ENCODE measurements at regions not wholly inside any gene's neighbourhood (a gene's known extent, or its start where the extent isn't known, plus 50 kb on each side); places are given as distances from the start of the nearest gene placed in this dataset.

DNA sequence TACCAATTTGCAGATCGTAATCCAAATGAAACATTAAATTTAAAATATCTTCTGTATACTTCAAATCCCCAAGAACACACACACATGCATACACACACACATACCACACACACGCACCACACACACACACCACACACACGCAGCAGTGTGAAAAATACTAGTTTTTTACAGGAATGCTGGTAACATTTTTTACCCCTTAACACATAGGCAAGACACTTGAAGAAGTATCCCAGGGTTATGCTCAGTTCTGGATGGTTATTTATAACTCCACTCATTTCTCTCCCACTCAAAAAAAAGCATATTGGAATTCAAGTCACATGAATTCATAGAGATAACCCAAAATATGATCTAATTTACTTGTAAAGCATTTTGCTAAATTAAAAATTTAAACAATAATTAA, 325.5 kb upstream of the SLC7A11 start:
- Mint-ChIP-seq H3K27me3 (ENCODE audit: insufficient read depth) (no peaks in the 10 kb centered on the region), H3K4me1 (ENCODE audit: low read depth) (no peaks in the 10 kb centered on the region), H3K4me3 (no peak overlapping the region), H3K27ac (no peak overlapping the region), H3K36me3 (ENCODE audit: low read depth) (no peaks in the 10 kb centered on the region), H3K9me3 (no peaks in the 10 kb centered on the region)
- no peak for DNase-seq (ENCODE audit: low spot score)
- intact Hi-C loops (cut with micrococcal nuclease): no loop called here

DNA sequence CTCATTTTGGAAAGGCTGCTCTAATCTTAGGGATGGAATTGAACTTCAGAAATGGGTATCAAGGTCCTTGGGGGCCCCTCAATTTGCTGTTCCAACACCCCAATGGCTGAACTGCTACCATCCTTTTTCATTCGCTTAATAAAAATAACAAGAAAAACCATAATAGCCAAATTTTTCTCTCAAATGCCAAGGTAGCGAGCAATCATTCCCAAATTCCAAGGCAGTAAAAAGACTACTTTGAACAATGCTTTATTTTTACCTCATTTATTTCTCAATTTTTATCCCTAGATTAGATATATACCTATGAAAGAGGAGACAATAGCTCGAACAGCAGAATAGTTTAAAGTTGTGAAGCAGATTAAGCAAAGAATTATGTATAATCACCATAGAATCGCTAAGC, 323.4 kb upstream of the SLC7A11 start:
- H3K27me3 Mint-ChIP-seq (ENCODE audit: insufficient read depth): no peaks in the 10 kb centered on the region
- H3K9me3 Mint-ChIP-seq: no peaks in the 10 kb centered on the region
- H3K4me3 Mint-ChIP-seq: no peak overlapping the region
- H3K27ac Mint-ChIP-seq: no peak overlapping the region
- intact Hi-C loops (cut with micrococcal nuclease): no loop called here
- no peak for DNase-seq (ENCODE audit: low spot score)
- H3K36me3 Mint-ChIP-seq (ENCODE audit: low read depth): no peaks in the 10 kb centered on the region
- no peaks in the 10 kb centered on the region for H3K4me1 Mint-ChIP-seq (ENCODE audit: low read depth)

DNA sequence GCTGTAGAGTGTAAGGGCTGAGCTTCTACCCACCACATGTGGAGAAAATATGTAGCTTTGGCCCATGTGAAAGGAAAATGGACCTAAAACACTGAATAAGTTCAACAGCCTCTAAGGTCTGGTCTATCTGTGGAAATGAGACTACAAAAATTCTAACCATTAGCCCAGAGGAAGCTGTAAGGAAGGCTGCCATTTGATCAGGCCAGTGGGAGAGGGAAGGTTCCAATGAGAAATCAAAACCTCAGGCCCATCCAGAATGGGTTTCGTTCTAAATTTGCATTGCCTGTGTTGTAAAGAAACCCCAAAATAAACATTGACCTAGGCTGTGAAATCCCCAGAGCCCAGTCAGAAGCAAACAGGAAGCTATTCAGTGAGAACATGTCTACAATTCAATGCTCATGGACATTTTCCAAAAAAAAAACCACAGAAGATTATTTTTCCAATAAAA, 320.4 kb upstream of the SLC7A11 start:
- H3K4me3 Mint-ChIP-seq: no peak overlapping the region

DNA sequence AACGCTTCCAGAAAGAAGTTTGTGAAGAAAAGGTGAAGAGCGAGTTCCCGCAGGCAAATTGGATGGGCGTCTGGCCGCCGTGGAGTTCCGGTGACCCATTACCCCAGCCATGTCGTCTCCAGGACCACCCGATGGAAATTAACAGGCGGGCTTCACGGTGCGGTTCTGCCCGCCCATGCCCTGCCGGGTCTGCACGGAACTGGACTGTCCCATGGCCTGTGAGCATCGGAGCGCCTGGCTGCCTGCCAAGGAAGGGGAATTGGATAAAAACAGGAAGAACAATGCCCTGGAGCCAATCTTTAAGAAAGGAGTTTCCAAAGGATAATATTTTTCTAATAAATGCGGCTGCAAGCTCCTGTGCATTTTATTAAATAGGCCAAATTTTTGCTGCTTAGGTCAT, 319.8 kb upstream of the SLC7A11 start:
- no peak overlapping the region for H3K4me3 Mint-ChIP-seq
- H3K4me1 Mint-ChIP-seq (ENCODE audit: low read depth): no peaks in the 10 kb centered on the region
- H3K27ac Mint-ChIP-seq: no peak overlapping the region
- intact Hi-C loops (cut with micrococcal nuclease): no loop called here
- no peaks in the 10 kb centered on the region for H3K36me3 Mint-ChIP-seq (ENCODE audit: low read depth)
- DNase-seq (ENCODE audit: low spot score): no peak
- no peaks in the 10 kb centered on the region for H3K9me3 Mint-ChIP-seq
- H3K27me3 Mint-ChIP-seq (ENCODE audit: insufficient read depth): no peaks in the 10 kb centered on the region

More for the DNA sequence above, 320.4 kb upstream of the SLC7A11 start:
- no peak for DNase-seq (ENCODE audit: low spot score)
- Mint-ChIP-seq H3K27ac (no peak overlapping the region), H3K36me3 (ENCODE audit: low read depth) (no peaks in the 10 kb centered on the region), H3K4me1 (ENCODE audit: low read depth) (no peaks in the 10 kb centered on the region), H3K9me3 (no peaks in the 10 kb centered on the region), H3K27me3 (ENCODE audit: insufficient read depth) (no peaks in the 10 kb centered on the region)
- intact Hi-C loops (cut with micrococcal nuclease): no loop called here

DNA sequence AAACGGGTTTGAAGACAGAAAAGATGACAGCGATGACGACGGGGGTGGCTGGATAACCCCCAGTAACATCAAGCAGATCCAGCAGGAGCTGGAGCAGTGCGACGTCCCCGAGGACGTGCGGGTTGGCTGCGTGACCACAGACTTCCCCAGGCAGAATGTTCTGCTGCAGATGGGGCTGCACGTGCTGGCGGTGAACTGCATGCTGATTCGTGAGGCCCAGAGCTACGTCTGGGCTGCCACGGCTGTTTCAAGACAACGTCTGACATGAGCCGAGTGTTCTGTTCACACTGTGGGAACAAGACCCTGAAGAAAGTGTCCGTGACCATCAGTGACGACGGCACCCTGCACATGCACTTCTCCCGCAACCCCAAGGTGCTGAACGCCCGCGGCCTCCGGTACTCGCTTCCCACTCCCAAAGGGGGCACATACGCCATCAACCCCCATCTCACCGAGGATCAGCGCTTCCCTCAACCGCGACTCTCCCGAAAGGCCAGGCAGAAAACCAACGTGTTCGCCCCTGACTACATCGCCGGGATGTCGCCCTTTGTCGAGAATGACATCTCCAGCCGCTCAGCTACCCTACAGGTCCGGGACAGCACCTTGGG, 319.2 kb upstream of the SLC7A11 start:
- Mint-ChIP-seq H3K36me3 (ENCODE audit: low read depth) (no peaks in the 10 kb centered on the region), H3K27me3 (ENCODE audit: insufficient read depth) (no peaks in the 10 kb centered on the region), H3K9me3 (no peaks in the 10 kb centered on the region), H3K4me1 (ENCODE audit: low read depth) (no peaks in the 10 kb centered on the region), H3K4me3 (no peak overlapping the region), H3K27ac (no peak overlapping the region)
- DNase-seq (ENCODE audit: low spot score): no peak
- intact Hi-C loops (cut with micrococcal nuclease): no loop called here

DNA sequence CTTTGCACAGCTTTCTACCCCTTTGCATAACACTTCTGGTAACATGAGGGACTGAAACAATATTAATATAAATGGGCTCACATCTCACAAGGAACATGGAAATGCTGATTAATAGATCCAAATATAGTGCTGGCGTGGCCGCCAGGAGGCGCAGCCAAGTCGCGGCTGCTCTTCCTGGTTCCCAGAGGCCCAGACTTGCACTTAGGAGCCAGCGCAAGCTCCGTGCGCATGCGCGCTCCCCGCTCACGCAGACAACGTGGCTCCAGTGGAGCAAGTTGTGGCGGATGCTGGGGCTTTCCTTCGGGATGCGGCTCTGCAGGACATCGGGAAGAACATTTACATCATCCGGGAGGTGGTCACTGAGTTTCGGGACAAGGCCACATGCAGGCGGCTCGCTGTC, 318.3 kb upstream of the SLC7A11 start:
- Mint-ChIP-seq H3K27me3 (ENCODE audit: insufficient read depth) (no peaks in the 10 kb centered on the region), H3K9me3 (no peaks in the 10 kb centered on the region), H3K27ac (no peak overlapping the region)

DNA sequence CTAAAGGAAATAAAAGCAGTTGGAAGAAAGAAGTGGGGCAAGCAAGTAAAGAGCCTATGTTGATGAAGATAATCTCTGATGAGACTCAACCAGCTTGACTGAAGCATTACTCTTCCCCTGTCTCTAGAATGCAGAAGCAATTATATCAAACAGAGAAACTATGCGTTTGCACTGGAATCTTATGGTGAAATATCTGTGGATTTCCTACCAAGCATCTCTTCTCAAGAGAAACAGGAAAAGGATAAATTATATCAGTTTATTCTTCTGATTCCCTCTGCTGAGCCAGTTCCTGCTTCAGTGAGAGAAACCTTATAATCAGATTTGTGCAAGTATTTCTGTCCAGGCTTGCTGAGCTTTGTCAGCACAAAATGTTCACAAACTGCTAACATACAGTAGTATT, 316.7 kb upstream of the SLC7A11 start:
- no peaks in the 10 kb centered on the region for H3K9me3 Mint-ChIP-seq
- no peaks in the 10 kb centered on the region for H3K36me3 Mint-ChIP-seq (ENCODE audit: low read depth)
- intact Hi-C loops (cut with micrococcal nuclease): no loop called here
- H3K4me1 Mint-ChIP-seq (ENCODE audit: low read depth): no peaks in the 10 kb centered on the region
- no peak for DNase-seq (ENCODE audit: low spot score)
- H3K27ac Mint-ChIP-seq: no peak overlapping the region
- H3K27me3 Mint-ChIP-seq (ENCODE audit: insufficient read depth): no peaks in the 10 kb centered on the region
- no peak overlapping the region for H3K4me3 Mint-ChIP-seq

More for the DNA sequence above, 318.3 kb upstream of the SLC7A11 start:
- Mint-ChIP-seq H3K4me1 (ENCODE audit: low read depth) (no peaks in the 10 kb centered on the region), H3K36me3 (ENCODE audit: low read depth) (no peaks in the 10 kb centered on the region), H3K4me3 (no peak overlapping the region)
- intact Hi-C loops (cut with micrococcal nuclease): no loop called here
- DNase-seq (ENCODE audit: low spot score): no peak

DNA sequence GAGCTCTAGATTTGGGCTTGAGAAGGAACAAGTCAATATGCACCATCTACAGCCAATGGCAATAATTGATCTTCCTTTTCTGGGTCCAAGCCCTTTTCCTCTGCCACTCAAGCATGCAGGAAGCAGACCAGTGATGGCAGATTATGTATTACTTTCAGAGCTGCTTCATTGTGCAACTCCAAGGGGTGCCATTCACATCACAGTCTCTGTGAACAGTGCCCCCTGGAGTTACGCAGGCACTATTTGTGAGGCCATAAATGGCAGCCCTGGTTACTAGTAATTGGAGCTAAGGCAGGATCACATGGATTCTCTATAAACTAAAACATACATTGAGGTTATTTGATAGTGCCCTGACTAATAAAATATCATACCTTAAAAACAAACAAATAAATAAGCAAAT, 313.4 kb upstream of the SLC7A11 start:
- Mint-ChIP-seq H3K9me3 (no peaks in the 10 kb centered on the region), H3K4me3 (no peak overlapping the region), H3K27me3 (ENCODE audit: insufficient read depth) (no peaks in the 10 kb centered on the region), H3K27ac (no peak overlapping the region), H3K4me1 (ENCODE audit: low read depth) (no peaks in the 10 kb centered on the region), H3K36me3 (ENCODE audit: low read depth) (no peaks in the 10 kb centered on the region)
- intact Hi-C loops (cut with micrococcal nuclease): no loop called here
- DNase-seq (ENCODE audit: low spot score): no peak

DNA sequence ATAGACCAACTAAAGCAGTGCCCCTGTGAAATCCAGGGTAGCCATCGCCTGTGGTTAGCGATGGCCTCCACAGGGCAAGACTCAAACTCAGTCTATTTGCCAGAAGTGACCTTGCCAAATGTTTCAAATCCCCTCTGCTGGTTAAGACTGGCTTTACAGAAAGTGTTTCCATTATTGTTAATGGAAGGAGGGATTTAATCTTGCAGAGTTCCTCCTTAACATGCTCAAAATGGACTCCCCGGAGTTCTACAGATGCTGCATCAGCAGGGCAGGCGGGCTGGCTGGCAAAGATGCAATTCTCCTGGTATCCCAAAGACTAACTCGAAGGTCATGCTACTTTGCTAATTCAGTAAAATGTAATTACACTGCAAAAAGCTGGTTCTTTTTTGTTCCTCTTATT, 313.0 kb upstream of the SLC7A11 start:
- Mint-ChIP-seq H3K27me3 (ENCODE audit: insufficient read depth) (no peaks in the 10 kb centered on the region), H3K9me3 (no peaks in the 10 kb centered on the region)

DNA sequence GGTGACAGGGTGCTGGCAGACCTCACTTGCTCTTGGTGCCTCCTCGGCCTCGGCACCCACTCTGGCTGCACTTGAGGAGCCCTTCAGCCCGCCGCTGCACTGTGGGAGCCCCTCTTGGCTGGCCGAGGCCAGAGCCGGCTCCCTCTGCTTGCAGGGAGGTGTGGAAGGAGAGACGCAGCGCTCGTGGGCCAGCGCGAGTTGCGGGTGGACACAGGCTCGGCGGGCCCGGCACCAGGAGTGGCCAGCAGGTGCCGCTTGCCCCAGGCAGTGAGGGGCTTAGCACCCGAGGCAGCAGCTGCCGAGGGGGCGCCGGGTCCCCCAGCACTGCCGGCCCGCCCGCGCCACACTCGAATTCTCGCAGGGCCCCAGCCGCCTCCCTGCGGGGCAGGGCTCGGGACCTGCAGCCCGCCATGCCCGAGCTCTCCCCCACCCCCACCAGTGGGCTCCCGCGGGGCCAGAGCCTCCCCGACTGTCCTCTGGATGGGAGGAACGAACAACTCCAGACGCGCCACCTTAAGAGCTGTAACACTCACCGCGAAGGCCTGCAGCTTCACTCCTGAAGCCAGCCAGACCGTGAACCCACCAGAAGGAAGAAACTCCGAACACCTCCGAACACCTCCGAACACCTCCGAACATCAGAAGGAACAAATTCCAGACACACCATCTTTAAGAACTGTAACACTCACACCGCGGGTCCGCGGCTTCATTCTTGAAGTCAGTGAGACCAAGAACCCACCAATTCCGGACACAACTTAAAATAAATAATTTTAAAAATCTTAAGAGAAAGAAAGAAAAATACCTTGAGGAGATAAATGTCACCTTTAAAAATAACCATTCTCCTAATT, 311.1 kb upstream of the SLC7A11 start:
- intact Hi-C loops (cut with micrococcal nuclease): no loop called here
- DNase-seq (ENCODE audit: low spot score): no peak
- Mint-ChIP-seq H3K4me1 (ENCODE audit: low read depth) (no peaks in the 10 kb centered on the region), H3K4me3 (no peak overlapping the region), H3K27me3 (ENCODE audit: insufficient read depth) (no peaks in the 10 kb centered on the region), H3K27ac (no peak overlapping the region), H3K36me3 (ENCODE audit: low read depth) (no peaks in the 10 kb centered on the region), H3K9me3 (no peaks in the 10 kb centered on the region)

More for the DNA sequence above, 313.0 kb upstream of the SLC7A11 start:
- intact Hi-C loops (cut with micrococcal nuclease): no loop called here
- no peak overlapping the region for H3K27ac Mint-ChIP-seq
- no peak overlapping the region for H3K4me3 Mint-ChIP-seq
- H3K36me3 Mint-ChIP-seq (ENCODE audit: low read depth): no peaks in the 10 kb centered on the region
- no peak for DNase-seq (ENCODE audit: low spot score)
- no peaks in the 10 kb centered on the region for H3K4me1 Mint-ChIP-seq (ENCODE audit: low read depth)

DNA sequence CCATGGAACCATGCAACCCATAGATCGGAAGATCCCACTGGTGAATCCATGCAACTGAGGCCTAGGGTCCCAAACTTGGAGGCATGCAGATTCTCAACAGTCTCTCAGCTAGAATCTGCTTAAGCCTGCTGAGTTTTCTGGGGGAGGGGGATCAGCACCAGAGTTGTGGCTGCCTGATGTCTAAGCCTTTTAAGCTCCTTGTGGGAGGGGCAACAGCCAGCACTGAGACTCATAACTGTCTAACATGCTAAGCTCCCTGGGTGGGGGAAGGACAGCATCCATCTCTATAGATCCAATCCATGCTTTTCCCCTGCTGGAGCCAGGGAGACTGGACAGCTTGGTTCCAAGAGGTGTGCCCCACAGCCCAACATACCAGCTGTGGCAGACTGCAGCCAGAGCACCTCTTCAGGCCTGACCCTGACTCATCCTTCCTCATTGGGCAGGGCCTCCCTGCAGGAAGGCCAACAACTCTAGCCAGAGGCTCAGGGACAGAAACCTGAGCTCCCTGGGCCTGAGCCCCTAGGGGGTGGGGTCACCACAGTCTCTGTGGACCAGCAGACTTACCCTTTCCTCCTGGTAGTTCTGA, 300.1 kb upstream of the SLC7A11 start:
- Mint-ChIP-seq H3K9me3 (peaks cover 7% of the 10 kb centered on the region), H3K27me3 (ENCODE audit: insufficient read depth) (no peaks in the 10 kb centered on the region)
- intact Hi-C loops (cut with micrococcal nuclease): no loop called here

DNA sequence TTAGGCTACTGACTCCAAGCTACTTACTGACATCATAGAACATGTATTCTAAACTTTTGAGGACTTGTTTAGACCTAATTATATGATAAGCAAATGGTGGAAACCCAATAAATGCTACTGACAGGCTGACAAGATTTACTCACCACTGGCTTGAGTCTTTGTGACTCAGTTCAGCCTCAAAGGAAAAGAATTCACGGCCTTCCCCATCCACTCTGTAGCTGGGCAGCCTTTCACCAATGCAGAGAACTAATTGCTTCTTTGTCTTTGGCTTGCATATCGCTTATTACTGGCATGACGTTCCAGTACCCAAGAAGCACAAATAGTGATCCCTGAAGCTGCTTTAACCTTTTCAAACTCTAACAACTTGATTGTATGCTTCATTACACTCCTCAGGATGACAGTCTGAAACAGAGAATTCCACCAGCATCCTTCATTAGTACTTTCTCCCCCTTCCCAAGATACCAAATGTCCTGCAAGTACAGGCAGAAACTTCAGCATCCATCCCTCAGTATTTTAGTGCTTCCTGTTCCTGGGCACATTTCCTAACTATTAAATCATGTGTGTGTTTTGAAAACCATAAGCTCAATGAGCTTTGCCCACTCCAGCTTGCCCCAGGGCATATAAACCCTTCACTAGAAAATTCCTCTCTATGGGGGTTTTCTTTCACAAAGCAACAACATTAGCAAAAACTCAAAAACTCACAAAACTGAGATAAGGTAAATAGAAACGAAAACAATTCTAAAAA, 298.1 kb upstream of the SLC7A11 start:
- no peak for DNase-seq (ENCODE audit: low spot score)
- Mint-ChIP-seq H3K36me3 (ENCODE audit: low read depth) (no peaks in the 10 kb centered on the region), H3K4me1 (ENCODE audit: low read depth) (no peaks in the 10 kb centered on the region), H3K27me3 (ENCODE audit: insufficient read depth) (no peaks in the 10 kb centered on the region), H3K4me3 (no peak overlapping the region), H3K9me3 (no peaks in the 10 kb centered on the region), H3K27ac (no peak overlapping the region)
- intact Hi-C loops (cut with micrococcal nuclease): no loop called here

More for the DNA sequence above, 300.1 kb upstream of the SLC7A11 start:
- Mint-ChIP-seq H3K4me3 (no peak overlapping the region), H3K4me1 (ENCODE audit: low read depth) (no peaks in the 10 kb centered on the region), H3K36me3 (ENCODE audit: low read depth) (no peaks in the 10 kb centered on the region), H3K27ac (no peak overlapping the region)
- no peak for DNase-seq (ENCODE audit: low spot score)

DNA sequence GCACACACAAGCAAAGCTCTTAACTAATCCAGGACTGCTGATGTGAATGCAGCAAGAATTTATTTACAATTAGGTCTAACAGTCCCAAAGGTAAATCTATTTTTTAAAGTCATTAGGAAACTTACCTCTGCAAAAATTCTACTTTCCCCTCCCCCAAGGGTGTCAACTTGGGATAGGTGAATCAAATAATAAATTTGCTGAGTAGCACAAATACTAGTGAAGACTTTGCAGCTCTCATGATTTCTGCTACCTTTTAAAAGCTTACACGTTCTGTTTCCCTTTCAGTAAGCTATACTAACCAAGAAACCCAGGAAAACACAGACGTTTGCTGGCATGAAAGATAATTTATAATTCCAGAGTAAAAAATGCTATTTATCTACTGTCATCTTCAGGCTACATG, 296.6 kb upstream of the SLC7A11 start:
- intact Hi-C loops (cut with micrococcal nuclease): no loop called here
- no peak for DNase-seq (ENCODE audit: low spot score)
- Mint-ChIP-seq H3K4me3 (no peak overlapping the region), H3K36me3 (ENCODE audit: low read depth) (no peaks in the 10 kb centered on the region), H3K9me3 (no peaks in the 10 kb centered on the region), H3K27ac (no peak overlapping the region), H3K4me1 (ENCODE audit: low read depth) (no peaks in the 10 kb centered on the region), H3K27me3 (ENCODE audit: insufficient read depth) (peaks cover 3% of the 10 kb centered on the region)

Measured in activated T-helper 1 cell treated with anti-CD3 and anti-CD28 coated beads, Interleukin-12 subunit alpha, Interleukin-12 subunit beta, Interleukin-2, Interleukin-4 antibody, amounts not matched to agents 30 ng/mL and 10 ng/mL and 1 ng/mL, durations not matched to agents 14 hours and 24 hours and 36 hours (primary cell).